G401.6 (cell line): ENCODE measurements at regions not wholly inside any gene's neighbourhood (a gene's known extent, or its start where the extent isn't known, plus 50 kb on each side); places are given as distances from the start of the nearest gene placed in this dataset.

ENCODE experiments used
- FAIRE-seq: peaks from 2 replicates; lab custom pipeline; 2012; peaks lifted over from hg19 to GRCh38; lab: Jason Lieb, UNC

GRCh38 chr1:222285526-222285925 is 262.4 kb downstream of the HHIPL2 start:
- no peak for FAIRE-seq

DNA sequence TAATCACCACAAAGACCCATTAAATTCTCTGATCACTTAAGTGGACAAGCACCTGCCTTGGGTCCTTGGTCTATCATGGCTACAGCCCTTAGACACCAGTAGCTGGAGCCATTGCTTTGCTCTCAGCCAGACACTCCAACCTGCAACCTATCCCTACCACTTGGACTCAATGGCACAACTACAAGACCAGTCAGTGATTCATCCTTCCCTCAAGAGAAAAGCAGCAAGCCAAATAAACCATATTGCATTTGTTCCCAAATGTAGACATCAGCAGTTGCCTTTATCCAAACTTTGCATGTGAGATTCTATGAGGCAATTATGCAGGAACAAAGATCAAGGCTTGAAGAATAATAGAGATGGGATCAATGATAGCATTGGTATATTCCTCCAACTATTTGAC is 263.4 kb downstream of the HHIPL2 start:
- no peak for FAIRE-seq

- no peak for FAIRE-seq
Observed at GRCh38 chr1:222283147-222283768, 264.6 kb downstream of the HHIPL2 start.

DNA sequence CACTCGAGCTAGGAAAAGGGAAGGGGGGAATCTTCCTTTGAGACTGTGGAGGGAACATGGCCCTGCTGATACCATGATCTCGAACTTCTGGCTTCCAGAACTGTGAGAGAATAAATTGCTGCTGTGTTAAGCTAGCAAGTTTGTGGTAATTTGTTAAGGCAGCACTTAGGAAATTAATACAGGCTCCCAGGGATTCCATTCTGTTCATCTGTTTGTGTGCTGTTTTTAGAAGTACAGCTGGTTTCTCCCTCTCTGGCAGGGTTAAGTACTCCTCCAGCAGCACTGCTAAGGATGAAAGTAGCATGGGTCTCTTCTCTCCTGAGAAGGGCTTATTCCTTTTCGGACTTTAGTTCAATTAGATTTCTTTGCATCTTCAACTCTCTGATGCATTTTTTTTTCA is 268.3 kb downstream of the HHIPL2 start:
- FAIRE-seq = no peak

- FAIRE-seq = no peak
Observed at GRCh38 chr1:222278501-222278900, 269.4 kb downstream of the HHIPL2 start.

GRCh38 chr1:222275729-222276465 is 272.0 kb downstream of the HHIPL2 start:
- FAIRE-seq = no peak

- FAIRE-seq = no peak
Observed at GRCh38 chr1:222275001-222275728, 272.7 kb downstream of the HHIPL2 start.

- no peak for FAIRE-seq
Observed at GRCh38 chr1:222266223-222267196, 281.4 kb downstream of the HHIPL2 start.

DNA sequence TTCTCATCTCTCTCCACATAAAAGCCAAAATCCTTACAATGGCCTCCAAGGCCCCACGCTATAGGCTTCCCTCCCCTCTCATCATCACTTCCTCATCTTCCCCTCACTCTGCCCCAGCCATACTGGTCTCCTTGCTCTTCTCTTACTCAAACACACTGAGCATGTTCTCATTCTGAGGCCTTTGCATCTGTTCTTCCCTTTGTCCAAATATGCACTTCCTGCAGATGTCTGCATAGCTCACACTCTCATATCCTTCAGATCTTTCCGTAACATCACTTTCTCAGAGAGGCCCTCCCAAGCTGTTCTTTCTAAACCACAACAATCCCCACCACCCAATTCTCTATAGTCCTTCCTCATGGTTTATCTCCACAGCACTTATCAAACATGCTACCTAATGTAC is 284.1 kb downstream of the HHIPL2 start:
- FAIRE-seq = no peak

GRCh38 chr1:222257027-222257426 is 290.9 kb downstream of the HHIPL2 start:
- FAIRE-seq = no peak

- no peak for FAIRE-seq
Observed at GRCh38 chr1:222256058-222256457, 291.8 kb downstream of the HHIPL2 start.

DNA sequence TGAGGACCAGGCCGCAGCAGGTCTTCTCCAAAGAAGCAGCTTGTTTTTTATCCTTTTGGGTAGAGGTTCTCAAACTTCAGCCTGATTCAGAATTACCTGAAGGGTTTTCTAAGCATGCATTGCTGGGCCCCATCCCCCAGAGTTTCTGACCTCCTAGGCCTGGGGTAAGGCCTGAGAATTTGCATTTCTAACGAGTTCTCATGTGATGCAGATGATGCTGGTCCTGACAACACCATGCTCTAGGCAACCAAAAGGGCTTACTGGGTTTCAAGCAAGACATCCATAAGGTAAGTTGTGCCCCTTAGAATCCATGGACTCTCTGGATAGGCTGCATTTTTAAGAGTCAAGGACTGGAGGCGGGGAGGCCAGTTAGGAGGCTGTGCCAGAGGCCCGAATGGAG is 295.1 kb downstream of the HHIPL2 start:
- FAIRE-seq = no peak

DNA sequence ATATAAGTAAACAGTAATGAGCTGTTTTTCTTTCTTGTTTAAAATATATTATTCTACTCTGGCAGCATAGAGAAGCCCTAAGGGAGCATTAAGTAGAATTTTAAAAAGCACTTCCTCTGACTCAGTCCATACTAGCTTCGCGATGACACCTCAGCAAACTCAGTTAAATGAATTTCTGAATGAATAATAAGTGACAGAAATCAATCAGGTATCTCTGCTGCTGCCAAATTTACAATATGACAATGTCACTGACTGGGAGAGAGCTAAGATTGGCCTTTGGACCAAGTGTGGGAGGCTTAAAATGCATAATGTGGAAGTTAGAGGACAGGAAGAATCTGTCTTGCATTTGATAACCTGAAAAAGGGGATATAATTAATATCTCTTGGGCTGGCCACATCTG is 296.1 kb downstream of the HHIPL2 start:
- FAIRE-seq = no peak

- FAIRE-seq = no peak
Observed at GRCh38 chr1:222250376-222250775, 297.5 kb downstream of the HHIPL2 start.

DNA sequence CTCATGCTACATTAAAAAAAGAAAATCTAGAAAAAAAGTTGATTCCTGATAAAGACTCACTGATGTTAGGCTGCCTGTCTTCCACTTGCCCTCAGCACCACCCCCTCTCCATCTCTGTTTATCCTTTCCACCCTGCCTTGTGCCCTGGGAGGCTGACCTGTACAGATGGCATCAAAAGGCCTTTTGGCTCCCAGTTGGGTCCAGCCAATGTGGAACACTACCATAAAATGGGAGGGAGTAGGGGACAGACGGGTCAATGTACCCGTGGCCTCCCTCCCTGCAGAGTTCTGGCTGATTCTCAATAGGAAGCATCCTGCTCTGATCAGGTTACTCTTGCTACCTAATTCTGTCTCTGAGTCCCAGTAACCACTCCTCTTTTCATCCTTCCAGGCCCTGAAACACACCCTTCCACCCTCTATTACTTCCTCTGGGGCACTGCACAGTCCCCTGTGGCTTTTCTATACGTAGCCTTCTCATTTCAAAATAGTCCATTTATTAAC is 300.0 kb downstream of the HHIPL2 start:
- no peak for FAIRE-seq

- no peak for FAIRE-seq
Observed at GRCh38 chr1:222247081-222247480, 300.8 kb downstream of the HHIPL2 start.

GRCh38 chr1:222243902-222244301 is 304.0 kb downstream of the HHIPL2 start:
- no peak for FAIRE-seq

GRCh38 chr1:222242492-222242891 is 305.4 kb downstream of the HHIPL2 start:
- FAIRE-seq = no peak

DNA sequence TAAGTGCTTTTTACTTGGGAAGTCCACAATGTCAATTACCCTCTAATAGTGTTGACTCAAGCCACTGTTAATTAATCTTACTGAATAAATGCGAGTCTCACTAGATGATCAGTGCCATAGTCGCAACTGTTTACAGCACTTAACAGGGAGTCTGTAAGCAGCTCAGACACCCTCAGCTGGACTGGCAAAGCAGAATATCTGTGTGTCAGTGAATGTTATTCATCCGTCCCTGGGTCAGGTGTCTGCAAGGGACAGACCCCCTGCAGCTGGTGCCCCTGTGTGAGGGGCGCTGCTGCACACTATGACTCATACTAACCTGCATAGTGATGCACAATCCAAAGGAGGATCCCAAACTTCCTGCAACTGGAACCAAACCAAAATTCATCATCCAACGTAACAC is 306.5 kb downstream of the HHIPL2 start:
- FAIRE-seq = no peak

GRCh38 chr1:222240536-222241181 is 307.2 kb downstream of the HHIPL2 start:
- FAIRE-seq = no peak

DNA sequence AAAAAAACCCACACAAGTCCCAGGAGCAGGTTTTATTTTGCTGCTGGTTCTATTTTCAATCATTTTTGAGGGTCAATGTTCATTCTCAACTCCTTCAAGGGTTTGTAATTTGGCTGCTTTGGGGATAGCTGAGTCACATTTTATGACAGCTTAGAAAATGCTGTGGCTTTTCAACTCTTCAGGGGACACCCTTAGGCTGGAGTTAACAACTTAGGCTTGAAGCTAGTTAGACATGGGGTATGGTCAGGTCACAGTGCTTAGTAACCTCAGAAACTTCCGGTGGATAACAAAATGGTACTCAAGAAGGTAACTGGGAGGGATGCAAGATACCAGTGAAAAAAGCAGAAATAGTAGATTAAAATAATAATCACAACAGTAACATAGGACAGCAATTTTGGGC is 308.8 kb downstream of the HHIPL2 start:
- no peak for FAIRE-seq

DNA sequence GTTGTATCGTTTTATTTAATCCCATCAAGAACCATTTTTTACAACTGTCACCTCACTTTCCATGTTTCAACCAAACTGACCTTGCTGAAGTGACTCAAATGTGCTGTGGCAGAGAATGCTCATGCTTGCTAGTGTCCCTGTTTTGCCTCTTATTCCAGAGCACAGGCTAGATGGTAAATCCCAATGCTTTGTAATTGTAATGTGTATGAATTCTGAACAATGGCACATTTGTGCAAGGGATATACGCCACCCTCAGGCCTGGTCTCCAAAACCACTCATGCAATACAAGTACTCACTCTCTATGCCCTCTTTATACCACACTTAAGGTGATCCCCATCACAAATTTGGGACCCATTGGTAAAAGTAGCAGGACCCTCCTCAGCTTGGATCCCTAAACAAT is 313.6 kb downstream of the HHIPL2 start:
- FAIRE-seq = no peak
